ENCODE measurements at regions not wholly inside any gene's neighbourhood (a gene's known extent, or its start where the extent isn't known, plus 50 kb on each side); places are given as distances from the start of the nearest gene placed in this dataset.

DNA sequence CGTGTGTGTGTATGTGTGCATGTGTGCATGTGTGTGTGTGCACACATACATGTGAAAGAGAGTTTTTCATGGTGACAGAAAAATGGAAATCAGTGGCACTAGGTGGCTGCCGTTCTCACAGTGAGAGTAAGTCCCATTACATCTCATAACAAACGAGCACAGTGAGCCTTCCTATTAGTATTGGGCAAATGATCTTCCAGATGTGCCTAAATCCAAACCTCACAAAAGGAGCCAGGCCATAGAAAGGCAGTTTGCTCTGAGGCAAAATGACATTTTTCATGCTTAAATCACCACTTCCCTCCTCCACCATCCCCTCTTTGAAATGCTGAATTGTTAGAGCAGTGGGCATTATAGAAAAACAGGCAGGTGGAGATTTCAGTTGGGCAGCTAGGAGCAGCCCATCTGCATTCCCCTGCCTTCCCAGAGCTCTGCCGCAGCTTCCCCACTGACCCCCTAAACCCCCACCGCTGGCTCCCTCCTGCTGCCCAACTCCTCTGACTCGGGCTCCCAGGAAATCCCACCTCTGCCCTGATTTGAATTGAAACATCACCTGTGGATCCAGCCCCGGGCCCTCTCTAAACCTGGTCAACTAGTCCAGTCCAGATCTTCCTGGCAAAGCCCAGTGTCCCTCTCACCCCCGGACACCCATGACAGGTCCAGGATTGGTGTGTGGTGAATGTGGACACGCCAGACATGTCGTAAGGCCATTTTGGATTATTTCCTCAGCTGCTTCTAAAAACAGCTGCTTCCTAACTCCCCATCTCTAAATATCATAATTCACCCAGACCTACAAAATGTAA lies 190.5 kb downstream of the SEC16B start:
- DNase-seq (ENCODE audit: low read depth) = no peak
- H3K4me3 ChIP-seq (ENCODE audit: low read length) = no peak overlapping the region
- TF ChIP-seq, protein P1, sequence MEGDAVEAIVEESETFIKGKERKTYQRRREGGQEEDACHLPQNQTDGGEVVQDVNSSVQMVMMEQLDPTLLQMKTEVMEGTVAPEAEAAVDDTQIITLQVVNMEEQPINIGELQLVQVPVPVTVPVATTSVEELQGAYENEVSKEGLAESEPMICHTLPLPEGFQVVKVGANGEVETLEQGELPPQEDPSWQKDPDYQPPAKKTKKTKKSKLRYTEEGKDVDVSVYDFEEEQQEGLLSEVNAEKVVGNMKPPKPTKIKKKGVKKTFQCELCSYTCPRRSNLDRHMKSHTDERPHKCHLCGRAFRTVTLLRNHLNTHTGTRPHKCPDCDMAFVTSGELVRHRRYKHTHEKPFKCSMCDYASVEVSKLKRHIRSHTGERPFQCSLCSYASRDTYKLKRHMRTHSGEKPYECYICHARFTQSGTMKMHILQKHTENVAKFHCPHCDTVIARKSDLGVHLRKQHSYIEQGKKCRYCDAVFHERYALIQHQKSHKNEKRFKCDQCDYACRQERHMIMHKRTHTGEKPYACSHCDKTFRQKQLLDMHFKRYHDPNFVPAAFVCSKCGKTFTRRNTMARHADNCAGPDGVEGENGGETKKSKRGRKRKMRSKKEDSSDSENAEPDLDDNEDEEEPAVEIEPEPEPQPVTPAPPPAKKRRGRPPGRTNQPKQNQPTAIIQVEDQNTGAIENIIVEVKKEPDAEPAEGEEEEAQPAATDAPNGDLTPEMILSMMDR (conservative IDR thresholded peaks at IDR 0.05; ENCODE audit: low read length) = no peak

DNA sequence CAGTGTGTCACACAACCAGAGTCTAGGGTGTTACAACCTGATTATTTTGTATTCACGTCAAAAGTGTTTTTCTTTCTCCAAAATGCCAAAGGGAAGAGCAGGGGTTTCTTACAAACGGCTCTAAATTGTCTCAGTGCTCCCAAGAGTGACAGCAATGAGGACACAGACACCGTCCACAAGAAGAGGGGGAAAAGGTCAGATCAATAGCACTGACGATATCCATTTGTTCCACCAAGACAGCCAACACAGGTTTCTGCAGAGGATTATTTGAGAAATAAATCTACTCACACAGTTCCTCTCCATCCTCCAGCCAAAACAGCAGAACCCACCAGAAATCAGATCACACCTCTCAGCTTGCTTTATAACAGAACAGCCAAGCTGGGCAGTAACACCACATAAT lies 193.9 kb downstream of the SEC16B start:
- TF ChIP-seq, protein P1 (conservative IDR thresholded peaks at IDR 0.05; ENCODE audit: low read length) = no peak
- DNase-seq (ENCODE audit: low read depth) = no peak
- H3K4me3 ChIP-seq (ENCODE audit: low read length) = no peak overlapping the region

DNA sequence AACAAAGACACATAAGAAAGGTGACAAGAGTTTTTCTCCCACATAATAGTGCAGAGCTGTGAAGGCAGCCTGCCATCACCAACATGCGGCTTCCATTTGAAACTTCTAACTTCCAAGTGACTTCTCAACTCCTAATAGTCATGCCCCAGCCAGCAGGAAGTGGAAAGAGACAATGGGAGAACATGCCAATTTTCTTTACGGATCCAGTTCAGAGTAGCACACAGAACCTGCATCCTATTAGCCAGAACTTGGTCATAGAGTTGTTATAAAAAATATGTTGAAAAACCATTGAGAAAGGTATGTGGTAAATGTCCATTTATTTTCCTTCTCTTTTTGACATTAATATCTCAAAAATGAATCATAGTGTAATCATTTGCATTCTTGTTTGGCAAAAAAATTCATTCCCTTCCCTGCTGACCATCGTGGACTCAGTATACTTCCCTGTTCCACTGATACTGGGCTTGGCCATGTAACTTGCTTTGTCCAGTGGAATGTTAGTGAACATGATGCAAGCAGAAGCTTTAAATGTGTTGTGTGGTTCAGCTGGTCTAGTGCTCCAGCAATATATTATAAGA lies 197.4 kb downstream of the SEC16B start:
- no peak overlapping the region for H3K4me3 ChIP-seq (ENCODE audit: low read length)
- TF ChIP-seq, protein P1 (conservative IDR thresholded peaks at IDR 0.05; ENCODE audit: low read length) = no peak
- peak; percentile 65 for DNase-seq (ENCODE audit: low read depth)

DNA sequence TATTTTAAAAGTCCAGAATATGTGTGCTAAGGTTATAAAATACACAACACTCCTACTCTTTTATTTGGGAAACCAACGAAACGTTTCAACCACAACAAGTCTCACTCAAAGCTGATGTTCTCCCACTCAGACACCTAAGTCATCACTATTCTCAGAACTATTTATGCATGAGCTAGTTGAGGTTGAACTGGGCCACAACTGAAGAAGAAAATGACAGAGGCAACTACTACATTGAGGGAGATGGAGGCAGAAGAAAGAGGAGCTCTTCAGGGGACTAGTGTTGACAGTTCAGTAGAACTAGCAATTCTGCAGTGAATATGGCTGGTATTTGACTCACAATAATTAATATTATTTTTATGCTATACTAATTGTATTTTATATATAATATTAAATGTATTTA lies 198.2 kb downstream of the SEC16B start:
- TF ChIP-seq, protein P1 (conservative IDR thresholded peaks at IDR 0.05; ENCODE audit: low read length) = no peak
- no peak for DNase-seq (ENCODE audit: low read depth)
- no peak overlapping the region for H3K4me3 ChIP-seq (ENCODE audit: low read length)

DNA sequence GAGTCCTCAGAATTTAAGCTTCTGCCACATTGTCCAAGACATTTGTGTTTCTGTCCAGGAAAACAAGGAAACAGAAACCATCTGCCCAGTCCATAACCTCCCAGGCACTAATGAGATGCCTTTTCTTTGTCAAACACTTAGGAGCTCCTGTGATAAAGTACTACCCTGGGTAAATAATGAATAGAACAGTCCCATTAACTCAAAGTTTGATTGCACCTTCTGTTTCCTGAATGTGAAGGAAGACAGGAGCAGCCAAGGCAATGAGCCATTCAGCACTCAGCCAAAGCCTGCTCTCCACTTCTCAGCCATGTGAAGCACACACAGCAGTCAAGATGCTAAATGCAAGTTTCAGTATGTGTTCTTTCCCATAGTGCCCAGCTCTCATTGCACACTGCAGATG lies 199.8 kb downstream of the SEC16B start:
- H3K4me3 ChIP-seq (ENCODE audit: low read length) = no peak overlapping the region
- no peak for DNase-seq (ENCODE audit: low read depth)
- TF ChIP-seq, protein P1 (conservative IDR thresholded peaks at IDR 0.05; ENCODE audit: low read length) = no peak

DNA sequence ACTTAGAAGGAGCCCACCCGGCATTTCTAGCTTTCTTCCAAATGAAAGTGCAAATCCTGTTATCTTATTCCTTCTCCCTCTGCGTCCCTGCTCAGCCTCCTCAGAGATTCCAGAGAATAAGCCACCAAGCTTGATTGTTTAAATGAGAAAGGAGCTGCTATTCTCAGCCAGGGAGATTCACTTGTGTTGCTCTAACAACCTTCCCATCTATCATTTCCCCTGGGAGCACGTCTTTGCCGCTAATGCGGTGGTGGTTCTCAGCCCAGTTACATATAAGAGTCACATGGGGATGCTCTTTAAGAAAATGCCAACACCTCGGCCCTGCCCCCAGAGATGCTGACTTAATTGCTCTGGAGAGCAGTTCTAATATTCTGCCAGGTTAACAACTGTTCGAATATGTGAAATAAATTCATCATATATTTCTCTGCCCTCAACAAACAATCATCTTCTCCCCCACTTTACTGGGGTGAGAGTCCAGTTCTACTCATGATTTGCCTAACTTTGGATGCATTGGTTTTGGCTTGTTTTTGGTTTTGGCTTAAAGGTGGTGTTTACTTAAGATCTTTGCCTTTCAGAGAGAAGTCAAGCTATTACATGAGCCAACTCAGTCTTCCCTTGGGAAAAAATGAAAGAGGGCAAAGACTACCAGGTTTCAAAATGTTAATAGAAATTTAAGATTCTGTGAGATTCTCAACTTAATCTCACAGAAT lies 213.9 kb downstream of the SEC16B start:
- DNase-seq (ENCODE audit: low read depth) = no peak
- no peak overlapping the region for H3K4me3 ChIP-seq (ENCODE audit: low read length)
- TF ChIP-seq, protein P1 (conservative IDR thresholded peaks at IDR 0.05; ENCODE audit: low read length) = no peak

Measured in AG10803 (cell line).